ENCODE measurements at regions not wholly inside any gene's neighbourhood (a gene's known extent, or its start where the extent isn't known, plus 50 kb on each side); places are given as distances from the start of the nearest gene placed in this dataset.

GRCh38 chr18:79599441-79599931, 80.1 kb upstream of the CTDP1 start:
- TF ChIP-seq CTCF (conservative IDR thresholded peaks at IDR 0.05; ENCODE audit: low read length): no peak
- no peak for TF ChIP-seq EZH2phosphoT487 (IDR thresholded peaks at IDR 0.05; ENCODE audit: borderline replicate concordance, low read depth, low read length)

All from OCI-LY7 (cell line).